GM10266 (cell line): ENCODE measurements at regions not wholly inside any gene's neighbourhood (a gene's known extent, or its start where the extent isn't known, plus 50 kb on each side); places are given as distances from the start of the nearest gene placed in this dataset.
A peak's percentile ranks its signal among the peaks of the same experiment; 100 is the strongest.
"Not testable (repeated sequence)": the region's sequence is repeated elsewhere in the genome, so short reads cannot be mapped to it uniquely, and the experiment has no call there.

Experiments
- DNase-seq: peaks from one replicate; pipeline ENCODE4 v3.0.0; 2012; ENCODE audit errors: extremely low spot score
- CTCF ChIP-seq: IDR thresholded peaks from 2 replicates; pipeline ENCODE4 v1.5.1; 2012; ENCODE audit warnings: mild to moderate bottlenecking, low read depth; ENCODE audit not compliant: control insufficient read depth, insufficient read depth; ENCODE audit errors: missing control alignments

GRCh38 chr3:15989419-15989818 is 185.1 kb upstream of the GALNT15 start:
- TF ChIP-seq CTCF = peak; percentile 21
- DNase-seq = no peak

- DNase-seq = not testable (repeated sequence)
These were observed 180.8 kb upstream of the GALNT15 start for GRCh38 chr3:15993660-15994059.

GRCh38 chr3:15996496-15996895 is 178.0 kb upstream of the GALNT15 start:
- DNase-seq = not testable (repeated sequence)

GRCh38 chr3:15997274-15997943 is 177.1 kb upstream of the GALNT15 start:
- DNase-seq = peak; percentile 52
- TF ChIP-seq CTCF = no peak

- no peak for DNase-seq
- no peak for TF ChIP-seq CTCF
These were observed 175.6 kb upstream of the GALNT15 start for GRCh38 chr3:15998911-15999310.

- no peak for TF ChIP-seq CTCF
- no peak for DNase-seq
These were observed 169.7 kb upstream of the GALNT15 start for GRCh38 chr3:16004812-16005211.

- DNase-seq = no peak
- TF ChIP-seq CTCF = no peak
These were observed 163.1 kb upstream of the GALNT15 start for GRCh38 chr3:16011376-16011775.

- no peak for TF ChIP-seq CTCF
- DNase-seq = no peak
These were observed 162.4 kb upstream of the GALNT15 start for GRCh38 chr3:16012086-16012485.
